ENCODE measurements at regions not wholly inside any gene's neighbourhood (a gene's known extent, or its start where the extent isn't known, plus 50 kb on each side); places are given as distances from the start of the nearest gene placed in this dataset.

DNA sequence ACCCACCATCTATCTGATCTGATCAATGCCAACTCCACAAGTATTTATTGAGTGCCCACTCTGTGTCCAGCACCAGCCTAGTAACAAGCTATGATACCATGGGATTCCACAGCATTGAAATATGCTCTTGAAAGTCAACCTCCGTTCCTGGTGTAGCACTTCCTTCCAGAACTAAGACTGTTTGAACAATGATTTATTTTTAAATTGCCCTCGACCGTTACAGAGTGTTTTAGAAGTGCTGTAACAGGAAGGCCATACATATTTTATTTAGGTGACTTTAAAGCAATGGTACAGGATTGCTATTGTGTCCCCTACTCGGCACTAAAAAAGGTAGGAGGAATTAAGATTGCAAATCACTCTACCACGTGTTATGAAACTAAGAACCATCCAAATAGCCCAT, 225.6 kb downstream of the TEX36 start:
- no peak for DNase-seq
- H3K4me3 ChIP-seq, result no peak overlapping the region
- no peaks in the 10 kb centered on the region for H3K36me3 ChIP-seq
- 40 to 58% (median 46%) methylated on average over 5 of the region's 5 CpGs for WGBS, 4 donors
- no peak for ATAC-seq
- H3K27ac ChIP-seq, result no peak overlapping the region
- H3K4me1 ChIP-seq, result no peaks in the 10 kb centered on the region
- TF ChIP-seq, protein P1, sequence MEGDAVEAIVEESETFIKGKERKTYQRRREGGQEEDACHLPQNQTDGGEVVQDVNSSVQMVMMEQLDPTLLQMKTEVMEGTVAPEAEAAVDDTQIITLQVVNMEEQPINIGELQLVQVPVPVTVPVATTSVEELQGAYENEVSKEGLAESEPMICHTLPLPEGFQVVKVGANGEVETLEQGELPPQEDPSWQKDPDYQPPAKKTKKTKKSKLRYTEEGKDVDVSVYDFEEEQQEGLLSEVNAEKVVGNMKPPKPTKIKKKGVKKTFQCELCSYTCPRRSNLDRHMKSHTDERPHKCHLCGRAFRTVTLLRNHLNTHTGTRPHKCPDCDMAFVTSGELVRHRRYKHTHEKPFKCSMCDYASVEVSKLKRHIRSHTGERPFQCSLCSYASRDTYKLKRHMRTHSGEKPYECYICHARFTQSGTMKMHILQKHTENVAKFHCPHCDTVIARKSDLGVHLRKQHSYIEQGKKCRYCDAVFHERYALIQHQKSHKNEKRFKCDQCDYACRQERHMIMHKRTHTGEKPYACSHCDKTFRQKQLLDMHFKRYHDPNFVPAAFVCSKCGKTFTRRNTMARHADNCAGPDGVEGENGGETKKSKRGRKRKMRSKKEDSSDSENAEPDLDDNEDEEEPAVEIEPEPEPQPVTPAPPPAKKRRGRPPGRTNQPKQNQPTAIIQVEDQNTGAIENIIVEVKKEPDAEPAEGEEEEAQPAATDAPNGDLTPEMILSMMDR (IDR thresholded peaks at IDR 0.05), result no peak
- no peak for TF ChIP-seq POLR2A (IDR thresholded peaks at IDR 0.05)
- peaks cover 0 to 35% (median 3%) of the 10 kb centered on the region in 9 donors for H3K27me3 ChIP-seq
- intact Hi-C loops (cut with DNase I), result no loop called here
- H3K9me3 ChIP-seq, result no peaks in the 10 kb centered on the region

DNA sequence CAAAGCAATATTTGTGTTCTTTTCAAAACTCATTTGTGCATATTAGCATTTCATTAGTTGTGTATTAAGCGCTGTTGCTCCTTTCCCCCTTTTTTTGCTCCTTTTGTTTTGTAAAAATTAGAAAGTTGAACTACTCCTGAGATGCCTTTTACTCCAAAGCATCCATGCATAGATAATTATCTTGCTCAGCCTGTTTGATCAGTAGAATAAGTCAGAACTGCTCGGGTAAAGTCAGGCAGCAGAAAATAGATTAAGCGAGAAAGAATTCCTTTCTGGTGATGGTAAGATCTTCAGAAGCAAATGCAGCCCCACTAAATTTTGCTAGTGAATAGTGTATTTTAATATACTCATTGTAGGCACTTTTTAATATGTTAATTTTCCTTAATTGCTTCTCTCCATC, 227.1 kb downstream of the TEX36 start:
- TF ChIP-seq, protein P1 (IDR thresholded peaks at IDR 0.05), result no peak
- TF ChIP-seq POLR2A (IDR thresholded peaks at IDR 0.05), result no peak
- intact Hi-C loops (cut with DNase I), result no loop called here
- DNase-seq (no peak), ATAC-seq (no peak)
- Histone ChIP-seq H3K4me1 (no peaks in the 10 kb centered on the region), H3K9me3 (no peaks in the 10 kb centered on the region), H3K27me3 (peaks cover 0 to 35% (median 3%) of the 10 kb centered on the region in 9 donors), H3K27ac (no peak overlapping the region), H3K4me3 (no peak overlapping the region), H3K36me3 (no peaks in the 10 kb centered on the region)
- 38 to 49% (median 42%) methylated on average over 3 of the region's 3 CpGs for WGBS, 4 donors

DNA sequence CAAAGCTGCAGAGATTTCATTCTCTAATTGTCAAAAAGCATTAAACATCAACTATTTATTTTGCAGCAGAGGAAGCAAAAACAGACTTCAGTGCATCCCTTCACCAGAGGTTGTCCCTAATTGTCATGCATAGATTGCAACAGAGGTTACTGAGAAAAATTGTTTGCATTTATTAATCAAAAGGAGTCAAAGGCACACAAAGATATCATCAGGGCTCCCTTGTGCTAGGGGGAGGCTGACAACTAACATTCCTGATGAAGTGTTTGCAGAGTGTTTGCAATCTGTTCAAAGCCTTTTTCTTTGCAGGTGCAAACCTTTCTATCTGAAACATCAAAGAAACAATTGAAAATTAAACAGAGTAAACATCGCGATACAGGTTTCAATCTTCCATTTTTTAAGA, 227.5 kb downstream of the TEX36 start:
- Histone ChIP-seq H3K4me1 (no peaks in the 10 kb centered on the region), H3K4me3 (no peak overlapping the region), H3K27me3 (peaks cover 0 to 35% (median 3%) of the 10 kb centered on the region in 9 donors), H3K27ac (no peak overlapping the region), H3K36me3 (no peaks in the 10 kb centered on the region), H3K9me3 (no peaks in the 10 kb centered on the region)
- TF ChIP-seq, protein P1 (IDR thresholded peaks at IDR 0.05), result no peak
- no peak for TF ChIP-seq POLR2A (IDR thresholded peaks at IDR 0.05)
- 23 to 51% (median 29%) methylated on average over 2 of the region's 2 CpGs for WGBS, 4 donors
- intact Hi-C loops (cut with DNase I), result no loop called here
- ATAC-seq, result no peak
- no peak for DNase-seq

DNA sequence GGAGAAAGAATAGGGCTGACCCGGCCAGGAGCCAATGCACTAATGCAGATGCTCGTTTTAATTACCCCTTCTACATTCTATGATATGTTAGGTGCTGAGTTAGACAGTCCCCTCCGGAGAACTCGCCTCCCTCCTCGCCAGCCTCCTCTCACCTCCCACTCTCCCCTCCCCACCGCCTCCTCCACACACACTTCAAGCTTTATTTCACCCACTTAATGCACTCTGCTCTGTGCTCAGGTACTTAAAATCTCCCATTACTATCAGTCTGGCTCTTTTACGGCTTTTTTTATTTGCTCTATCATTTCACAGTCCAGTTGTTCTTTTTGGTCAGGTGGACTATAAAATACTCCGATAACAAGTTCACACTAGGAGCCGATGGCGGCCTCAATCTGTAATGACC, 231.6 kb downstream of the TEX36 start:
- TF ChIP-seq POLR2A (IDR thresholded peaks at IDR 0.05), result no peak
- TF ChIP-seq, protein P1 (IDR thresholded peaks at IDR 0.05), result no peak
- Histone ChIP-seq H3K4me3 (no peak overlapping the region), H3K4me1 (no peaks in the 10 kb centered on the region), H3K27ac (no peak overlapping the region), H3K36me3 (no peaks in the 10 kb centered on the region), H3K9me3 (no peaks in the 10 kb centered on the region), H3K27me3 (peaks cover 0 to 39% (median 3%) of the 10 kb centered on the region in 9 donors)
- WGBS, 4 donors, result 75 to 83% (median 80%) methylated on average over 10 of the region's 10 CpGs
- no peak for ATAC-seq
- intact Hi-C loops (cut with DNase I), result no loop called here
- no peak for DNase-seq
